RWPE1 (cell line): ENCODE measurements at regions not wholly inside any gene's neighbourhood (a gene's known extent, or its start where the extent isn't known, plus 50 kb on each side); places are given as distances from the start of the nearest gene placed in this dataset.

ENCODE experiments used
- CTCF ChIA-PET: fragments of 350-600 bp; sonication (Branson Sonifier 250); formaldehyde crosslinking; extraction: SDS; loops from one replicate; lab custom pipeline; 2021; lab: Yijun Ruan, JAX
- POLR2A ChIA-PET: fragments of 400-600 bp; formaldehyde crosslinking; extraction: SDS; loops from one replicate; lab custom pipeline; 2020; ENCODE audit warnings: antibody characterized with exemption; ENCODE audit not compliant: low non-redundant PET; lab: Yijun Ruan, JAX
- DNase-seq: peaks from one replicate; pipeline ENCODE4 v3.0.0; 2012; ENCODE audit warnings: low spot score
- H3K27ac ChIP-seq: fragments of 450-650 bp; 2 replicates; pipeline ENCODE4 v1.5.1; 2017
- CTCF ChIP-seq: fragments of 450-650 bp; conservative IDR thresholded peaks from 2 replicates; pipeline ENCODE4 v1.5.1; 2017; ENCODE audit warnings: low read depth, mild to moderate bottlenecking

- ChIA-PET CTCF (no interaction called here), POLR2A (no interaction called here)
- TF ChIP-seq CTCF: no peak
- H3K27ac ChIP-seq: no peak overlapping the region
- DNase-seq: no peak
These were observed 670.7 kb upstream of the CXADR start for GRCh38 chr21:16841975-16842695.

- H3K27ac ChIP-seq: no peak overlapping the region
- ChIA-PET POLR2A (no interaction called here), CTCF (no interaction called here)
- no peak for DNase-seq
- no peak for TF ChIP-seq CTCF
These were observed 670.2 kb upstream of the CXADR start for GRCh38 chr21:16842696-16843035.

- no peak overlapping the region for H3K27ac ChIP-seq
- CTCF ChIA-PET: no interaction called here
- POLR2A ChIA-PET: no interaction called here
- no peak for DNase-seq
- no peak for TF ChIP-seq CTCF
These were observed 665.6 kb upstream of the CXADR start for GRCh38 chr21:16847211-16847610.

- POLR2A ChIA-PET: no interaction called here
- CTCF ChIA-PET: no interaction called here
These were observed 661.8 kb upstream of the CXADR start for GRCh38 chr21:16851054-16851453.

GRCh38 chr21:16855164-16855667, 657.6 kb upstream of the CXADR start:
- ChIA-PET POLR2A (no interaction called here), CTCF (no interaction called here)
- no peak for DNase-seq
- H3K27ac ChIP-seq: no peak overlapping the region
- TF ChIP-seq CTCF: no peak

More at GRCh38 chr21:16851054-16851453, 661.8 kb upstream of the CXADR start:
- TF ChIP-seq CTCF: no peak
- H3K27ac ChIP-seq: no peak overlapping the region
- DNase-seq: no peak

- ChIA-PET POLR2A (no interaction called here), CTCF (no interaction called here)
- DNase-seq: no peak
- H3K27ac ChIP-seq: no peak overlapping the region
- TF ChIP-seq CTCF: no peak
These were observed 649.4 kb upstream of the CXADR start for GRCh38 chr21:16863362-16863905.
